Embryonic facial prominence (tissue), 1 donor: ENCODE measurements at regions not wholly inside any gene's neighbourhood (a gene's known extent, or its start where the extent isn't known, plus 50 kb on each side); places are given as distances from the start of the nearest gene placed in this dataset.

Experiments used
- DNase-seq: peaks from one replicate; pipeline ENCODE4 v3.0.0-alpha.2; 2016; ENCODE audit errors: extremely low spot score

DNA sequence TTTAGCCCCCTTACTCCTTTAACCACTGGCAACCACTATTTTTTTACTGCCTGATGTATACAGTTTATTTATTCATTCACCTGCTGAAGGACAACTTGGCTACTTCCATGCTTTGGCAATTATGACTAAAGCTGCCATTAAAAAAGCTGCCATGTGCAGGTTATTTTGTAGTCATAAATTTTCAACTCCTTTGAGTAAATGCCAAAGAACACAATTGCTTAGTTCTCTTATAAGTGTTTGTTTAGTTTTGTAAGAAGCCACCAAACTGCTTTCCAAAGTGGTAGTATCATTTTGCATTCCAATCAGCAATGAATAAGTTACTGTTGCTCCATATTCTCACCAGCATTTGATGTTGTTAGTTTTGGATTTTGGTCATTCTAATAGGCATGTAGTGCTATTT lies 1831.8 kb downstream of the PCDH7 start:
- no peak for DNase-seq

DNA sequence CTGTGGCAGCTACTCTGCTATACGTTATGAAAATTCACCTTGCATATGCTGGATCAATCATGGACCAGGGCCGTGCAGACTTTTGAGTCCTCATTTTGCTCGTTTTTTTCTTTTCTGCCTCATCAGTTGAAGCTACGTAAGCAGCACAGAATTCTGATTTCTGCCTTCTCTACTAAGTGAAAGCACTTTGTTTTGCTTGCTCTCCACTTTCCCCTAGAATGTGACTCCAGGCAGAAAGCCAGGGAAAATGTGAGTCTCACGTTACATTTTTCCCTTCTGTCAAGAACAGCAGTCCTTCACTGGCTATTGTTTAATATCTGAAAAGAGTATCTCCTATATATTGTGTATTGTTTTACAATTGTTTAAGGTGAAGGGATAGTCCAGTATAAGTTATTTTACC lies 1840.1 kb downstream of the PCDH7 start:
- DNase-seq, result no peak

DNA sequence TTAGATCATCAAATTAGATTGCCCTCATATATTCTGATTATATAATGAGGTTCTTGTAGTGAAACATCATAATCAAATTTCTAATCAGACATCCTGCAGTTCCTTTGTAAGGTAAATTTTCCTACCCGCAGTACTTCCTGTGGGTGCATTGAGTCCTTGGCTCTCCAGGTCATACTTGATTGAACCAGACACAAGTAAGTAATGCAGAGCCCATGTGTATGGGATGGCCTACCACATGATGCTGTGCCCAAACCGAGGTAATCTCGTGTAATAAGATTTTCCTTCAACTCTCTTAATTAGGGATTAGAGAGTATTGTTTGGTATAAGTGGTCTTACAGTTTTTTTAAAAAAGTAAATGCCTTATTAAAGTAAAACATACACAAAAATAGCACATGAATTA lies 1841.8 kb downstream of the PCDH7 start:
- no peak for DNase-seq

DNA sequence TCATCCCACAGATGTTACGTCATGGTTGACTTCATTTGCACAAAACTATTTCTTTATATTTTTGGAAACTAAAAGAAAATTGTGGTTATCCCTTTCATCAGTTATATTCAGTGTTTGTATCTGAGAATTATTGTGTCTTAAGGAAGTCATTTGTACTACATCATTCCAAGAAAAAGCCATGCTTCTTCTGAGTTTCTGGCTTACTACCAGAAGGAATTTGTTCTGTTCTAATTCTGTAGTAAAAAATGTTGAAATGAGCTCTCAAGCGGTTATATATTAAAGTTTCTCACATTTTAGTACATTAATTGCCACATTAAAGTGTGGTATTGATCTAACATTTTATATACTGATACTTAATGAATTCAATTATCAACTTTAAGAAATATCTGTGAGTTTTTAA lies 1844.5 kb downstream of the PCDH7 start:
- DNase-seq, result no peak

DNA sequence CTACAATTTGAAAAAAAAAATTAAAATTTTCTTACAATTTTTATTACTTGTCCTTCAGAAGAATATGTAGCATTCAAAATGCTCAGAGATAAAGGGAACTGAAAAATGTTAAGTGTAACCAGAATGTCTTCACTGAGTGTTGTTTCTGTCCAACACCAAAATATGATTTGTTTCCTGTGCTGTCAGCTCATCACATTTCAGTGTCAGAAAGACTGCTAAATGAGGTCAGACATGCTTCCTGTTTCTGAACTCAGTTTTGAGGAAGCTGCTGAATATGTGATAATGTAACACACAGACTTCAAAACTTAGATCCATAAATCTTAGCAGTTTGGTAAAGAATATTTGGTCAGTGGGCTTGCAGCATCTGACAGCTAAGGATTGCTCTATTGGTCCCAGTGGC lies 1849.7 kb downstream of the PCDH7 start:
- no peak for DNase-seq

DNA sequence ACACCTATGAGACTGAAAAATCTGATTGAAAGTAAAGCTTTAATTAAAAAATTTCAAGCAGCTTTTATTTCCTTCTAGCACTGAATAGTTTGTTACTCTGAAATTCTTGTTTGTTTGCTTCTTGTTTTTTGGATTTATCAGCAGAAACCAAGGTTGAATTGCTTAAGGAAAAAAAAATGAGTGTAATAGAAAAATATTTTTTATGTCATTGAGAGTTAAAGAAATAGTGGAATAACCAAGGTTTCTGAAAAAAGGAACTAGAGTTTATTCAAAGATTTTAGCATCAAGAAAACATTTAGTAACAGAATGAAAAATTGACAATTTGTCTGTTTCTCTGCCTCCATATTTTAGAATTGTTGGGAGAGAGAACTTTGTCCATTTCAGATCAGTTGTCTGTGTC lies 1852.2 kb downstream of the PCDH7 start:
- no peak for DNase-seq

DNA sequence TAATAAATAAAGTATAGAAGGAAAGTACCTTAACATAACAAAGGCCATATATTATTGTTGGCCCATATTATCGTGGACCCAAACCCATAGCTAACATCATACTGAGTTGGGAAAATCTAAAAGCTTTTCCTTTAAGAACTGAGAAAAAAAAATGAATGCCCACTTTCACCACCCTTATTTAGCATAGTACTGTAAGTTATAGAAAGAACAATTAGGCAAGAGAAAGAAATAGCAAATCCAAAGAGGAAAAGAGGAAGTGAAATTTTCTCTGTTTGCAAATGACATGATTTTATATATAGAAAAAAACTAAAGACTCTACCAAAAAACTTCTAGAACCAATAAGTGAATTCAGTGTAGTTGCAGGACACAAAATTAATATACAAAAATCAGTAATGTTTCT lies 1854.6 kb downstream of the PCDH7 start:
- DNase-seq, result no peak

DNA sequence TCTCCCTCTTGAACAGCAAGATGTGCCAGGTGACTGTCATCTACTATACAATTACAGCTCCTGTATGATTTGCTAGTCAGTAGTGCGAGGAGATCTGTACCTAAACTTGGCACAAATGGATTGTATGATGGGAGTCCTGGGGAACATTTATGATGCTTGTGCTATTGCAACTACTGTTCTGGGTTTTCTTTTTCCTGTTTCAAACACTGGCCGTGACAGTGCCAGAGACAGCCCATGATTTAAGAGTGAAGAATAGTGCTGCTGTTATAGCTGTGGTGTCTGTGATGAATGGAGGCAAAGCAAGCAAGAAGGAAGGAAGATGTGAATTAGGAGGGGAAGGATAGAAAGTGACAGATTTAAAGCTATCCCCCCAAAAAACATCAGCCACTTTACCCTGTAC lies 1868.9 kb downstream of the PCDH7 start:
- no peak for DNase-seq

DNA sequence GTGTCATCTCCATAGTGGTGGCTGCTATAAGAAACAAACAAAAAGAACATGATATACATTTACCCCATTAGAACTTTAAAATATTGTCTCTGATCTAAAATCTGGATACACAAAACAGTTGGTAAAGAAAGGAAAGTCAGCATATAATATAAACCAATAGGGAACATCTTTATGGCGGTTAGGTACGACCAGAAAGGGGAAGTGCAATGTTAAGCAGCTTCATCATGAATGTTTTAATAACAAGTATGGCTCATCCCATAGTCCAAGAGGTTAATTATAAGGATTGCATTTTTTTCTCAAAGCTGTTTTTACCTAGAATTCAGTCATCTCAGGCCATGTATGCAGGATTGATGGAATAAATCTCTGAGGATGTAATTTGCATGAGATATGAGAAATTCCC lies 1869.7 kb downstream of the PCDH7 start:
- no peak for DNase-seq

DNA sequence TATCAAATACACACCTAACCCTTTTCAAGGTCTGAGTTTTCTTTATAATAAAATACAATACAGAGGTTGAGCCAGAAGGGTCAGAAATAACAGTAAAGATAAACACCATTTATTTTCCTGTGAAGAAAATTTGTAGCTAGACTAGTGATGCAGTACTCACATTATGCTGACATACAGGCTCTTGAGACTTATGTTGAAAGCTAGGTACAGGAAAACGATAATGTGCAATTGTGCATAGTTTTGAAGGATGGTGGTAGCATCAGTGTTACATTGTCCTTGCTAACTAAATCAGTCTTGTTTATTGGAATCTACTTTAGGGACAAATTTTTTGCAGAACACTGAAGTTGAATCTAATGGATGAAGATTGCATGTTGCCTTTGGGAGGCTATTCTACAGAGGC lies 1877.2 kb downstream of the PCDH7 start:
- no peak for DNase-seq

DNA sequence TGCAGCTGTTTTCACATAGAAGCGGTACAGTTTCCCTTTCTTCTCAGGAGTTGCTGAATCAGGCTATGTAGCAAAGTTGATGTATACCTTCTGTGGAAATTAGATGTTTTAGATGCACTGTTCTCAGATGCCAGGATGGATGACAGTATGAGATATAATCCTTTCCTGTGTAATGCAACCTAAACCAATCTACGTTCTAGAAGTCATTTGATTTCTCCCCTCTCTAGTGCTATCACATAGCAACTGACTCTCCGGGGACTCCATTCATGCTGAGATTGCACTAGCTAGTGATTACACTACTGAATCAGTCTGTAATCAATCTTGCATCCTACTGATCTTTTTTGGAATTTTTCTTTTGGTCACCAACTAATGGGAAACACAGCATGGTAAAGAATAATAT lies 1881.7 kb downstream of the PCDH7 start:
- no peak for DNase-seq

DNA sequence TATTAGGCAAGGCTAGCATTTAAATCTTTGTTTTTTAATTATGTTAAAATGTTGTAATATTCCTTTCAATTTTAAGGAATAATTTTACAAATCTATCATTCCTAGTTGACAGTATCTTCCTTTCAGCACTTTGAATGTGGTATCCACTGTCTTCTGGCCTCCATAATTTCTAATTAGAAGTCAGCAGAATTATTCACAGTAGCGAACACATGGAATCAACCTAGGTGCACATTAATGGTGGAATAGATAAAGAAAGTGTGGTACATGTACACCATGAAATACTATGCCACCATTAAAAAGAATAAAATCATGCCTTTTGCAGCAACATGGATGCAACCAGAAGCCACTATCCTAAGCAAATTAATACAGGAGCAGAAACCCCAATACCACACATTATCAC lies 1887.8 kb downstream of the PCDH7 start:
- DNase-seq, result no peak

DNA sequence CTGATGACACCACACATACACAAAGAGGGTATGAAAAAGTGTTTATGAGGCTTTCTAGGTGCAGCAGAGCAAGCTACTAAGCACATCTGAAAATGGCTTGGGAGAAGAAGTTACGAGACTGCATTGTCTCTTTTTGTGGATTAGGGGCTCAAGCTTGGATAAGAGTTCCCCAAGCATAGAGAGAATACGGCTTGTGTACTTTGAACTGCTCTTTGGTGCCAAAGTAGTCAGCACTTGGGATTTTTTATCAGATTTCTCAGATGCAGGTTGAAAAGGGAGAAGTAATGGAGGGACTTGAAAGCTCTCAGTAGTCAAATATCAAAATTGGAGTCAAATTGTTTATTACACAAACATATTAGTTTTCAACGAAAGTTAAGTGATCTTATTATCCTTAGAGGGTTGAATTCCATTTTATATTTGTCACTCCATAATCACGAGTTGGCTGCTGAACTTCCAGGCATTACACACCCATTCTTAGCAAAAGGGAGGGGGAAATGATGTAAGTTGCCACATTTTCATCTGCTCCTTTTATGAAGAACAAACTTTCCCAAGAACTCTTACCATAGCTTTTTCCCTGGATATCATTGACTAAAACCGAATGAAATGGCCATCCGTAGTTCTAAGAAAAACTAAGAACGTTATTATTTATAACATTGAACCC lies 1904.9 kb downstream of the PCDH7 start:
- no peak for DNase-seq

DNA sequence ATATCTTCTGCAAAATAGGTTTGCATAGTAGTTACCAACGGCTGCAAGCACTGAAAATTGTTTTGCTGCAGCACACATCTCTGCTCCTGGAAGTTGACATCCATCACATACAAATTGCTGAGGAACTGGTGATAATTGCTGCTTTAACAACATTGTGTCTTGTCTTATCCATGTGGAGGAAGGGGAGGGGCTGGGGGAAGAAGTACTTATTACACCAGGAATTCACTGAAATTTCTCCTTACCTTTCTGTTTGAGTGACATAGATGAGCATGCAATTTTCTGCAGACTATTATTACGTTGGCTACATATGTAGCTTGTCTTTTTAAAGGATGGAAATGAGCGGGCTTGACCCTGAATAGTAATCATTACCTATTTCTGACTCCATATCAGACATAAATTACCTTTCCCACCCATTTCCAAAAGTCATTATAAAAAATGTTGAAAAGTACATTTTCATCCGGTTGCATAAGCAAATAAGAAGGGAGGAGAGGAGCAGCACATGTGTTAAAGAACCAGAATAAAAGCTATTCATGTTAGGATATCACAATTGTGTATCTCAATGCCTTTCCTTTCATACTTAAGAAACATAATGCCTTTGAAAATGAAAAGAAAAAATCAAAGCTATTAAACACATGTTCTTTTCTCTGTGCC lies 1905.6 kb downstream of the PCDH7 start:
- DNase-seq, result no peak

DNA sequence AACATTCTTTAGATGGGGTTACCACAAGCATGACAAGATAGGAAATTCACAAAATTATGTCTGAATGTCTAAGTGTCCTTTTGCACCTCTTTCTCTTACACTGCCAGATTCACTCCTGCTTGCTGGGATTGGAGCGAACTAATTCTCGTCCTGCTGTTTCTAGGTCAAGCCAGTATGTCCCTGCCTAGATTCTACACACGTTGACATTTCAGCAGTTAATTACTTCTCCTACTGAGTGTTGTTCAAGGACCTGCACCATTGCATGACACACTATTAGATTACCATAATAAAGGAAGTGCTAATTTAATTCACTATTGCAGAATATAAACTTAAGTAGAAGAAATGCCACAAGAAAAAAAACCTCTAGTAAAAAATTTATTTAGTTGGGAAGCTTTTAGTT lies 1911.7 kb downstream of the PCDH7 start:
- no peak for DNase-seq

DNA sequence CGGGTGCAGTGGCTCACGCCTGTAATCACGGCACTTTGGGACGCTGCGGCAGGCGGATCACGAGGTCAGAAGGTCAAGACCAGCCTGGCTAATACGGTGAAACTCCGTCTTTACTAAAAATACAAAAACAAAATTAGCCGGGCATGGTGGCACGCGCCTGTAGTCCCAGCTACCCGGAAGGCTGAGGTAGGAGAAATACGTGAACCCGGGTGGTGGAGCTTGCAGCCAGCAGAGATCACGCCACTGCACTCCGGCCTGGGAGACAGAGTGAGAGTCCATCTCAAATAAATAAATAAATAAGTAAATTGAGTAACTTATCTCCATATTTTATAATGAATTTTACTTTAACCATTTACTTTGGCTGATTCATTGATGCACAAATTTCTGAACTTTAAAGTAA lies 1913.3 kb downstream of the PCDH7 start:
- DNase-seq, result no peak

DNA sequence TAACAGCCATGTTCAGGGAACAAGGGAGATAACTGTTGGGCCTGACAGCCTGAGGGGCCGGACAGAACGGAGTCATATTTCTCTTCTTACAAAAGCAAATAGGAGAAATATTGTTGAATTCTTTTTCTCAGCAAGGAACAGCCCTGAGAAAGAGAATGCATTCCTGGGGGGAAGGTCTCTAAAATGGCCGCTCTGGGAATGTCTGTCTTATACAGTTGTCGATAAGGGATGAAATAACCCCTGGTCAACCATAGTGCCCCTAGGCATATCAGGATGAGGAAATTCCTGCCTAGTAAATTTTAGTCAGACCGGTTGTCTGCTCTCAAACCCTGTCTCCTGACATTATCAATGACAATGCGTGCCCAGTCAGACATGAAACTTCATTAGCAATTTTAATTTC lies 1925.5 kb downstream of the PCDH7 start:
- no peak for DNase-seq

DNA sequence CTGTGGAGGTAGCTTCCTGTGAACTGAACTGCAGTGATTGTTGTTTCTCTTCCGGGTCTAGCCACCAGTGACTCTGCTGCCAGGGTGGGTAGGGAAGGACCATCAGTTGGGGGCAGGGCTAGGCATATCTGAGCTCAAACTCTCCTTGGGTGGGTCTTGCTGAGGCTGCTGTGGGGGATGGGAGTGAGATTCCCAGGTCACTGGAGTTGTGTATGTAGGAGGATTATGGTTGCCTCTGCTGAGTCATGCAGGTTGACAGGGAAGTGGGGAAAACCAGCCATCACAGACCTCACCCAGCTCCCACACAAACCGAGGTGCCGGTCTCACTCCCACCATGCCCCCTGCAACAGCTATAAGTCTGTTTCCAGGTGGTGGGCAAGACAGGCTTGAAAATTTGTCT lies 1937.8 kb downstream of the PCDH7 start:
- no peak for DNase-seq

DNA sequence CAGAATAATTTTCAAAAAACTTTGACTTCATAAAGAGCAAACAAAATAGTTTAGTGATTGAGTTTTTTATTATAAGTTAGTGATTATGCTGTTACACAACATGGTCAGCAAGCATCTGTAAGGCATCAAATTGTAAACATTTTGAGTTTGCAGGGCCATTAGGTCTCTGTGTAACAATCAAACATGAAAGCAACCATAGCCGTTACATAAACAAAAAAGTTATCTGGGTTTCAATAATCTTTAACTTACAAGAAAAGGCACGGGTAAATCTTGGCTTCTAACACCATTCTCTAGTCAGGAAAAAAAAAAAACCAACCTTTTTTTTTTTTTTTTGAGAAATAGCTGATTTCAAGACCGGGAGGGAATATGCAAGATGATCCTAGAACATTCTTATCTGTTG lies 1941.1 kb downstream of the PCDH7 start:
- no peak for DNase-seq

DNA sequence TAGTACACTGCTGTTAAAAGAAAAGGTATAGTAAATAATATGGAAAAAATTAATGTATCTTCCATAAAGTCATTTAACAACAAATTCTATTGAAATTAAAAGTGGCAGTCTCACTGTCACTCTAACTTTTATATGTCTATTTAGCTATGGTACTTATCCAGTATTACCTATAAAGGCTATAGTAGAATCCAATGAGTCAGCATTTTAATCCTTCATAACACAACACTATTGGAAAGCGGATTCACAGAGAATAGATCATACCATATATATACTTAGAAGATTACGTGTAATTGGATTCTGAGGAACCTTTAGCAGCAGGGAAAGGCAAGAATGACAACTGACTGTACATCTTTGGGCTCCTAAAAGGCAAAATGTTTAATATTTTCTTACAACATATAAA lies 1942.6 kb downstream of the PCDH7 start:
- DNase-seq, result no peak

DNA sequence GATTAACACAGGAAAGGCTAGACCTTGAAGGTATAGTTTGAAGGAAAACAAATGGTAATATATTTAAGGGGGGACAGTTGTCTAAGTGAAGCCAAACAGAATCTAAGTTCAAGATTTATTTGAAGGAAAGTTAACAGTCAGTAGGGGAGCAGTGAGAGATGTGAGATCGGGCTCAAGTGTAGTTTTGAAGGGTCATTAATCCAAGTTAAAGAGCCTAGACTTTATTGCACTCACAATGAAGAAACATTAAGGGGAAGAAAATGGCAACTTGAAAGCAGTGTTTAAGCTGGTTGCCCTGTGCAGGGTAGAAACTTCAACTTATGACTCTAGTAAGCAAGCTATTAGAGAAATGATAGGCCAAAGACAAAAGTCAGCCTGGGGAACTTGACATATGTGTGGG lies 1952.2 kb downstream of the PCDH7 start:
- no peak for DNase-seq

DNA sequence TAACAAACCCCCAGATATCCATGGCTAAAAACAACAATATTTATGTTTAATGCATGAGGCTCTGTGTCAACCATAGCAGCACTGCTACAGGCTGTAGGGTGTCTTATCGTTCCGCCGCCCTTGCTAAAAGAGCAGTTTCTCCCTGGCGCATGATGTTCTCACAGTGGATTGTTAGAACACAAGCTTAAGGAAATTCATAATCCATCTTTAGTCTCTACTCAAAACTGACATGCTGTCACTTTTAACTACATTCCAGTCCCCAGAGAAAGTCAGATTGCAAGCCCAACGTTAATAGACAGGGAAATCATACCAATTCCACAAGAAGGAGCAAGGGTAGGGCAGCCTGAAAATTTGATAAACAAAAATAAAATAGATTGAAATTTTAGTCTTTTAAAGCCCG lies 1960.8 kb downstream of the PCDH7 start:
- no peak for DNase-seq

DNA sequence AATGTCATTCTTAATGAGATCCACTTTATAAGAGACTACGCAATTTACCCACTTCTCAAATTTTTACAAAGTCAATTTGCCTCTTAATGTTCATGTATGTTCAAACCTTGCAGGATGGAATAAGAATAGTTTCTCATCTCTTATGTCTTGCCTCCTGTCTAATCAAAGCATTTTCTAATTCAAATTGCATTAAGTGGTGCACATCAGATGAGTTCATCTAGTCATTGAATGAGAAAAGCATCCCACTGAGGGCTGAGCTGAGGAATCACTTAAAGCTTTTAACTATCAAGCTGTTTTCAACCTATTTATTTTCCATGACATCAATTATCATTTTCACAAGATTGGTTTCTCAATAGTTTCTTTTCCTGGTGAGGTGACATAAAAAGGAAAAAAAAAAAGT lies 1964.0 kb downstream of the PCDH7 start:
- no peak for DNase-seq

DNA sequence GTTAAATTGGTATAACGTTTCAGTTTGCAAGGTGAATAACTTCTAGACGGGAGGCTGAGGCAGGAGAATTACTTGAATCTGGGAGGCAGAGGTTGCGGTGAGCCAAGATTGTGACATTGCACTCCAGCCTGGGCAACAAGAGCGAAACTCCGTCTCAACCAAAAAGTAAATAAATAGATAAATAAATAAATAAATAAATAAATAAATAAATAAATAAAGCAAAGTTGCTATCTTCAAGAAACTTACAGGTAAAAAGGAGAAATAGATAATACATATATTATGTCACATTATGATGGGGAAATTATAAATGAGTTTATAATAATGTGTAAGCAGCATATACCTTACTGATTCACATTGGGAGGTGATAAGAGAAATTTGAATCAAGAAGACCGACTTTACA lies 1966.0 kb downstream of the PCDH7 start:
- DNase-seq, result no peak
